Karpas-422 (cell line): ENCODE measurements at regions not wholly inside any gene's neighbourhood (a gene's known extent, or its start where the extent isn't known, plus 50 kb on each side); places are given as distances from the start of the nearest gene placed in this dataset.

Experiments used
- DNase-seq: peaks from one replicate; pipeline ENCODE4 v3.0.0-alpha.2; 2015
- H2AFZ ChIP-seq: fragments of 200-600 bp; sonication (generic); 2 replicates; pipeline ENCODE4 v1.6.1; 2014; ENCODE audit warnings: antibody characterized with exemption, low read length, mixed read lengths
- H3K27ac ChIP-seq: fragments of 200-600 bp; sonication (generic); 2 replicates; pipeline ENCODE4 v1.5.1; 2014; ENCODE audit warnings: mild to moderate bottlenecking, low read length, moderate library complexity
- H3K27me3 ChIP-seq: fragments of 200-600 bp; sonication (generic); 2 replicates; pipeline ENCODE4 v1.6.1; 2014; ENCODE audit warnings: low read length, mixed read lengths
- H3K36me3 ChIP-seq: fragments of 200-600 bp; sonication (generic); 2 replicates; pipeline ENCODE4 v1.6.1; 2014; ENCODE audit warnings: low read length, mixed read lengths; ENCODE audit not compliant: insufficient read depth
- H3K4me1 ChIP-seq: fragments of 200-600 bp; sonication (generic); 2 replicates; pipeline ENCODE4 v1.6.1; 2014; ENCODE audit warnings: mild to moderate bottlenecking, low read length, mixed read lengths
- H3K4me2 ChIP-seq: fragments of 200-600 bp; sonication (generic); 2 replicates; pipeline ENCODE4 v1.6.1; 2014; ENCODE audit warnings: low read length, low read depth, mild to moderate bottlenecking; ENCODE audit not compliant: poor library complexity, severe bottlenecking
- H3K4me3 ChIP-seq: fragments of 200-600 bp; sonication (generic); 2 replicates; pipeline ENCODE4 v1.5.1; 2014; ENCODE audit warnings: mild to moderate bottlenecking, antibody characterized with exemption, low read length, mixed read lengths
- H3K79me2 ChIP-seq: fragments of 200-600 bp; sonication (generic); 2 replicates; pipeline ENCODE4 v1.6.1; 2014; ENCODE audit warnings: mild to moderate bottlenecking, low read length, mixed read lengths
- H3K9ac ChIP-seq: fragments of 200-600 bp; sonication (generic); 2 replicates; pipeline ENCODE4 v1.6.0; 2014; ENCODE audit warnings: low read length
- H3K9me2 ChIP-seq: fragments of 200-600 bp; sonication (generic), shearing (Covaris generic); replicated peaks from 2 replicates; pipeline ENCODE4 v1.6.0; 2014; ENCODE audit warnings: mild to moderate bottlenecking, low read length, moderate library complexity; ENCODE audit not compliant: insufficient read depth
- H3K9me3 ChIP-seq: fragments of 300-700, 200-600 bp; sonication (generic); 2 replicates; pipeline ENCODE4 v1.6.1; 2014; ENCODE audit warnings: low read length, mixed read lengths
- H4K20me1 ChIP-seq: fragments of 200-600 bp; sonication (generic); 2 replicates; pipeline ENCODE4 v1.6.1; 2014; ENCODE audit warnings: mild to moderate bottlenecking, antibody characterized with exemption, low read length, low read depth; ENCODE audit not compliant: insufficient read depth

DNA sequence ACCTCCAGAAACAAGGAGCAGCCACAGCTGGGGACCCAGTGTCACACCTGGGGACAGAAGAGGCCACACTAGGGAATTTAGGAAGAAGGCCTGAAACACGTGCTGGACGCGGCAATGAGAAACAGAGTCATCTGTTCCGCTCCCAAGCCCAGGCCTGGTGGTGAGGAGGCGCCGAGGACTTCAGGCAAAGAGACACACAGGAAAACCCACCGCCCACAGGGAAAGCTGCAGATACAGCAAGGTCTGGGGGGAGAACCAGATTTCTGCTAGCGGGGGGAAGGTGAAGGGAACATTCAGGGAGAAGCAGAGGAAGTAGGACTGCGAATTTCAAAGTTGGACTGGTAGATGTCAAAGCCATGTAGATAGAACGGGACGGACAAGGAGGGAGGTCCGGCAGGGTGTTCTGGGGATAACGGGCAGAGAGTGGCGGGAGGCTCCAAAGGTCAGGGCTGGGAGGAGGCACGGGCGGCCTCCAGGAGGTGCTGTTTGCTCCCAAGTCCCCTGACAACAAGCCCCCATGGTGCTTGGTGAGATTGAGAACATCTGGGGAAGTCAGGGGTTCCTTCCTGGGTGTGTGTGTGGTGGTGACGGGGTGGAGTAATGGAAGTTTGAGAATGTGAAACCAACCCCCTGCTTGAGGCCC, 351.7 kb upstream of the MYT1L start:
- Histone ChIP-seq H3K27ac (no peak overlapping the region), H2AFZ (no peak overlapping the region), H3K9me2 (no peaks in the 10 kb centered on the region), H3K9ac (no peak overlapping the region), H3K36me3 (no peaks in the 10 kb centered on the region), H3K4me1 (peaks cover 9% of the 10 kb centered on the region), H3K4me2 (no peak overlapping the region), H3K27me3 (no peaks in the 10 kb centered on the region), H4K20me1 (no peaks in the 10 kb centered on the region), H3K9me3 (no peaks in the 10 kb centered on the region), H3K79me2 (no peaks in the 10 kb centered on the region), H3K4me3 (no peak overlapping the region)
- no peak for DNase-seq

DNA sequence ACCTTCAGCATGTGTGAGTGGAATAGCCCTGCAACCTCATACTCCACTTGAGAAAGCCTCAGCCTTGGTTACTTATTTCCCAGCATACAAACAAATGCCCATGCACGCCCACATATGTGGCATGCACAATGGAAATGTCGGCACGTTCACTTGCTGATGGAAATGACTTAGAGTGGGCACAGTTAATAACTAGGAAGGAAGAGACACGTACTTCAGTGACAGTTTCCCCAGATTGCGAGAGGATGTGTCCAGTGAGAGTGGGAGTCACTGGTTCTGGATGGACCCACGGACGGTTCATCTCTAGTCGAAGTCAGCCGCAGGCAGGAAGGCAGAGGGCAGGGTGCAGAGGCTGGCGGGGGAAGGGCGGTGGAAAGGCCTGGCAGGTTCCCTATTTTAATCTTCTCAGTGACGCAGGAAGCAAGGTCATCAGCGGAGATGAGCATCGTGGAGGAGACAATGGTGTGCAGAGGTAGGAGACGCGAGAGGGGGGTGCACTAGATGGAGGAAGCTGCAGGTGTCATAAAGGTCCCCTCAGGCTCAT, 350.7 kb upstream of the MYT1L start:
- Histone ChIP-seq H3K79me2 (no peaks in the 10 kb centered on the region), H3K9ac (no peak overlapping the region), H3K9me3 (no peaks in the 10 kb centered on the region), H3K4me3 (no peak overlapping the region), H3K27ac (no peak overlapping the region), H4K20me1 (no peaks in the 10 kb centered on the region), H3K4me1 (peaks cover 9% of the 10 kb centered on the region), H2AFZ (no peak overlapping the region), H3K27me3 (no peaks in the 10 kb centered on the region), H3K9me2 (no peaks in the 10 kb centered on the region), H3K4me2 (no peak overlapping the region), H3K36me3 (no peaks in the 10 kb centered on the region)
- no peak for DNase-seq

DNA sequence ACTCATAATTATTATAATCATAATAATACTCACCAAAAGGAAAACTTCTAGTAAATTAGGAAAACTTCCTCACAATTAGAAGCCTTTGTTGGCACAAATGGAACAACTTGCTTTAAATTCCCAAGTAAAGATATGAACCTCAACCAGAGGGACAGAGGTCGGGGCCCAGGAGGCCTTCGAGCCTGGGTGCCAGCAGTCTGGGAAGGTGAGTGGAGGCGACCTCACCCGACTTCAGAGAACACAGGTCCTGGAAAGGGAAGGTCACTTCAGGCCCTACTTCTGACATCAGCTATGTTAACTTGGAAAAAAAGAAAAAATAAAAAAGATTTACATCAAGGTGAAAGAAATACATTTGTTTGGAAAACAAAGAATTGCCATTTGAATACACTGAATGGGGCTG, 350.0 kb upstream of the MYT1L start:
- Histone ChIP-seq H3K36me3 (no peaks in the 10 kb centered on the region), H3K4me1 (peaks cover 5% of the 10 kb centered on the region), H2AFZ (no peak overlapping the region), H4K20me1 (no peaks in the 10 kb centered on the region), H3K9me2 (no peaks in the 10 kb centered on the region), H3K9me3 (no peaks in the 10 kb centered on the region), H3K4me2 (no peak overlapping the region), H3K4me3 (no peak overlapping the region), H3K9ac (no peak overlapping the region), H3K79me2 (no peaks in the 10 kb centered on the region), H3K27me3 (no peaks in the 10 kb centered on the region), H3K27ac (no peak overlapping the region)
- DNase-seq: no peak

GRCh38 chr2:2674831-2675230, 343.8 kb upstream of the MYT1L start:
- Histone ChIP-seq H3K4me1 (no peaks in the 10 kb centered on the region), H3K36me3 (no peaks in the 10 kb centered on the region), H2AFZ (no peak overlapping the region), H3K9ac (no peak overlapping the region), H3K4me2 (no peak overlapping the region), H3K27ac (no peak overlapping the region), H3K9me3 (no peaks in the 10 kb centered on the region), H3K4me3 (no peak overlapping the region), H3K79me2 (no peaks in the 10 kb centered on the region), H4K20me1 (no peaks in the 10 kb centered on the region), H3K27me3 (no peaks in the 10 kb centered on the region), H3K9me2 (no peaks in the 10 kb centered on the region)
- no peak for DNase-seq

- Histone ChIP-seq H3K4me1 (no peaks in the 10 kb centered on the region), H3K9me2 (no peaks in the 10 kb centered on the region), H4K20me1 (no peaks in the 10 kb centered on the region), H3K36me3 (no peaks in the 10 kb centered on the region), H3K27me3 (no peaks in the 10 kb centered on the region), H2AFZ (no peak overlapping the region), H3K27ac (no peak overlapping the region), H3K9ac (no peak overlapping the region), H3K9me3 (no peaks in the 10 kb centered on the region), H3K4me3 (no peak overlapping the region), H3K79me2 (no peaks in the 10 kb centered on the region), H3K4me2 (no peak overlapping the region)
- DNase-seq: no peak
Measured at GRCh38 chr2:2673406-2673805, 342.3 kb upstream of the MYT1L start.

DNA sequence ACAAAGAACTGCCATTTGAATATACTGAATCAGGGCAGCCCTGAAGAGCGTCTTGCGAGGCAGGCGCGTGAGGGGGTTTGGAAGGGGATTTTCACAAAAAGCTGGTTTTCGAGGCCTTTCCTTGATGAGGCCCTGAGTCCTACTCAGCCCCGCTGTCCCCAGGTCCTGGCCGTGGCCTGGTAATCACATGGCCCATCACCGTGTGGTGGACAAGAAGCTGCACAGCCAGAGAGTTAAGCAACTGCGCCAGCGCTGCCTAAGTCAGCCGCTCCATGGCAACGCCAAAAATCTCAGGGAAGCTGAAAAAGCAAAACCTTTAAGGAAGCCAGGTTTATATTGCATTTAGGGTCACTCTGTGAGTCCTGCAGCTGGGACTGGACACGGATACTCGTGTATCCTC, 341.2 kb upstream of the MYT1L start:
- no peak overlapping the region for H3K4me2 ChIP-seq
- H3K36me3 ChIP-seq: no peaks in the 10 kb centered on the region
- no peaks in the 10 kb centered on the region for H3K79me2 ChIP-seq
- no peaks in the 10 kb centered on the region for H3K4me1 ChIP-seq
- no peaks in the 10 kb centered on the region for H3K9me2 ChIP-seq
- no peaks in the 10 kb centered on the region for H3K9me3 ChIP-seq
- no peak for DNase-seq
- no peak overlapping the region for H3K27ac ChIP-seq
- no peak overlapping the region for H3K4me3 ChIP-seq
- no peaks in the 10 kb centered on the region for H4K20me1 ChIP-seq
- H3K9ac ChIP-seq: no peak overlapping the region
- no peaks in the 10 kb centered on the region for H3K27me3 ChIP-seq
- H2AFZ ChIP-seq: no peak overlapping the region

DNA sequence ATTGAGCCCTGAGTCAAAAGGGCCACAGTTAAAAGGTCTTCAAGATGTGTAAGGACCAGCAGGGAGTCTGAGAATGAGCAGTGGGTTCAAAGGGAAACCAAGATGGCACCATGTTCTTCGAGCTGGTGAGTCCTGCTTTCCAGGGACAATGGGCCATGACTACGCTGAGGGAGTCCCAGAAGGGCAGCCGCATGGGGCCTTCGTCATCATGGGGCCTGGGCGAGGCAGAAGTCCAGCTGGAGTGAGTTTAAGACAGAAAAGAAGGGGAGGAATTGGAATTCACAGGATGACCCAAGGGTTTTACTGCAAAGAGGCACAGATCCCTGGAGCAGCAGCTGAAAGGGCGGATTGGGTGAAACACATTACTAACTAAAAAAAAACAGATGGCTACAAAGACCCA, 340.8 kb upstream of the MYT1L start:
- Histone ChIP-seq H3K27me3 (no peaks in the 10 kb centered on the region), H3K9me2 (no peaks in the 10 kb centered on the region), H4K20me1 (no peaks in the 10 kb centered on the region), H3K4me2 (no peak overlapping the region), H3K9ac (no peak overlapping the region), H3K79me2 (no peaks in the 10 kb centered on the region), H2AFZ (no peak overlapping the region), H3K27ac (no peak overlapping the region), H3K9me3 (no peaks in the 10 kb centered on the region), H3K36me3 (no peaks in the 10 kb centered on the region), H3K4me1 (no peaks in the 10 kb centered on the region), H3K4me3 (no peak overlapping the region)
- DNase-seq: no peak

- no peaks in the 10 kb centered on the region for H3K4me1 ChIP-seq
- no peak for DNase-seq
- H3K79me2 ChIP-seq: no peaks in the 10 kb centered on the region
- H3K27me3 ChIP-seq: no peaks in the 10 kb centered on the region
- no peak overlapping the region for H3K4me2 ChIP-seq
- H3K9me3 ChIP-seq: no peaks in the 10 kb centered on the region
- no peak overlapping the region for H3K9ac ChIP-seq
- no peaks in the 10 kb centered on the region for H4K20me1 ChIP-seq
- no peaks in the 10 kb centered on the region for H3K9me2 ChIP-seq
- no peak overlapping the region for H3K27ac ChIP-seq
- H3K4me3 ChIP-seq: no peak overlapping the region
- no peaks in the 10 kb centered on the region for H3K36me3 ChIP-seq
- H2AFZ ChIP-seq: no peak overlapping the region
Measured at GRCh38 chr2:2669316-2669715, 338.2 kb upstream of the MYT1L start.
